Brain pericyte (primary cell): ENCODE measurements at regions not wholly inside any gene's neighbourhood (a gene's known extent, or its start where the extent isn't known, plus 50 kb on each side); places are given as distances from the start of the nearest gene placed in this dataset.

Source experiments
- DNase-seq: peaks from one replicate; pipeline ENCODE4 v3.0.0-alpha.2; 2012; ENCODE audit warnings: low read depth, low spot score

DNA sequence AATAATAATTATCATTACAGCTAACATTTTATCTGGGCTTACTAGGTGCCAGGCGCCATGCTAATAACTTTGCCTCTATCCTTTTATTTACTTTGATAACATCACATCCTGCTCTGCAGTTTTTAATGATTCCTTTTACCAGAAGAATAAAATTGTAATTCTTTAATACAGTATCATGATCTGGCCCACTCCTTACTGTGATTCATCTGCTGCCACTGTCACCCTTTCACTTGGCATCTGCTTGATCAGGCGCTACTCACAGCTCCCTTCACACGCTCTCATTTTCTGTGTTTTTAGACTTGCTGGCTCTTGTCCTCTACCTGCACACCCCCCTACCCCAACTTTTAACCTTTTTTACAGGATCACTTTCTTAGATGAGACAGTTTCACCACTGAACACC is 167.5 kb downstream of the NTMT2 start:
- DNase-seq = no peak

DNA sequence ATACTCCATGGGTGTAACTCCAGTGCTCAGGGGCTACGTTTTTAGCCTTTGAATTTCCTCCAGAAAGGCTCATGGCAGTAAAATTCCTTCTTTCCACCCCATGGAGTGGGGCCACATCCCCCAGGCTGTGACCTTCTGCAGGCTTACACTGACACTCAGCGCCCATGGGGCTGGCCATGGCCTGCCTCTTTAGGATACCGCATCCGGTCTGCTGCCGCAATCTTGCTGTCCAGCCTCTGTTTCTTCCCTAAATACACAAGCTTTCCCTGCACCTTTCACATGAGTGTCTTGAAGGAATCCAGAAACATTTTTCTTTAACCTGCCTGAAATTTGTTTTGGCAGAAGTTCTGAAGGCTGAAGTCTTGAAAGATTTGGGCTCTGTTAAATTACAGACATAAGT is 170.5 kb downstream of the NTMT2 start:
- no peak for DNase-seq

DNA sequence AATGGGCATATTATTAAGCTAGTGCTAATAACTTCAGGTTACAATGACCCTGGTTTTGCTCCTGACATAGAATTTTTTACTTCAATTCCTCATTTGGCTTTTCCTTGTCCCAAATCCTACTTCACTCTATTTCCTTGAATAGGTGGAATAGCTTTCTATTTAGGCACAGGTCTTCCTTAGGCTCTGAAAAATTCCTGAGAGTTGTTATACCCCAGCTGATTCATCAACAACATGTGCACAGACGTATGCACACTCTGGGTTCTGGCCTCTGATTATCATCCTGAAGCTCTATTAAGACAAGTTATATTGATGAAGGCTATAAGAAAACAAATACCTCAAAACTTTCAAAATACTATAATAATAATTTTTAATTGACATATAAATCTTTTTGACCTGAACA is 172.4 kb downstream of the NTMT2 start:
- no peak for DNase-seq

DNA sequence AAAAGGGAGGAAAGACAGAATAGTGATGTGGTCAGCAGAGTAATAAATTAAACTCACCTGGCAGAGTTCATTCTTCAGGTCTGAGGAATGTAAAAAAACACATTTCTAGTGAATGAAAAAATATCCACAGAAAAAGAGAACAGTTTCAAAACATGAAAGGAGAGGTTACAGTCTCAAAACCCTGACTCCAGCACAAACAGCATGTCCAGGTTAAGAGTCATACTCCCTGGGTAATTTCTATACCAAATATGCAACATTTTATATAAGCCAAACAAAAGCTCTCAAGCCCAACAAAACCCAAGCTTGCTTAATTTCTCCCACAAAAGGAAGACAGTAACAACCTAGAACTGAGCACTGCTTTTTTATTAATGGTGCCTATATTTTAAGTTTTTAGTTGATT is 173.0 kb downstream of the NTMT2 start:
- no peak for DNase-seq

DNA sequence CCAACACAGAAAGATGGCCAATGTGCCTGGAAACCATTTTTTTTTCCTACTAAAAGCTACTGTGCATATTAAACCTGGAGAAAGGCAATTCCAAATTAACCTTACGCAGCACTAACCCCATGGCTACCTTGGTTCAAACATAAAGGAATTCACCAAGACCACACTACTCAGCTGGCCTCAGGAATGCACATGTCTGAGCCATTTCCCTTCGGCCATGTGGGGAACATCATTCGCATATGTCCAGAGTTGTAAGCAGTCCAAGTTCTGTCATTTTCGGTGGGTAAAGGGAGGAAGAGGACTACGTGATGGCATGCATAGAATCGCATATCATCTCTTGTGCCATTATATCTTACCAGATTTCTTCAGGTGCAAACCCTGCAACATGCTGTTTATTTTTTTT is 175.4 kb downstream of the NTMT2 start:
- no peak for DNase-seq

DNA sequence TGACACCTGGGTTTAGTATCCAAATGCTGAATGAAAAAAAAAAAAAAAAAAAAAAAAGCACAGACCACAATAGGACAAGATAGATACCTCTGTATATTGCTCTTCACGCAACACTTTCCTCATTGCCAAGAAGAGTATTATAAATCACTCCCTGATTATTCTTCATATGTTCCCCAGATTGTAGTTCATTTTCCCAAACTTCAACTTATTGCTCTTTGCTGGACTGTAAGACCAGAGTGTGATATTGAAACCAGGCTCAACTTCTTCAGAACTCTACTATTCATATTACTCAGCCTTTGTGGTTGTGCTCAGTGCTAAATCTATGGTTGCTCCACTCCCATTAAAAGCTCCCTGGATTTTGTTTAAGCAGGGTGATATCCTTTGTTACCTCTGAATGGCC is 180.4 kb downstream of the NTMT2 start:
- no peak for DNase-seq

DNA sequence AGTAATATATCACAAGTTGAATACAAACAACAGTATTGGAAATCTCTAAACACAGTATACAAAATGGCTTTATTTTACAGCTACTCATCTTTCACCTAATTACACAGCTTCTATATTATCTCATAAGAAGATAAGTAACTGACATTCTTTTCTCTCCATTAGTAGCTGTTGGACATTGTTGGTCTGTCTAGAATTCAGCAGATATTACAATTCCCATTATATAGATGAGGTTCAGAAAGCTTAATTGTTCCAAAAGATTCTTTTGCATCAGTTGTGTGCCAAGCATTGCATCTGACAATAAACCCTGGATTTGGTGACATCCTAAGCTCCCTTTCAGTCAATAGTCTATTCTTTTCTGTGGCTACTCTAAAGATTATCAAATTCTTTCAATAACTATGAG is 187.0 kb downstream of the NTMT2 start:
- no peak for DNase-seq

DNA sequence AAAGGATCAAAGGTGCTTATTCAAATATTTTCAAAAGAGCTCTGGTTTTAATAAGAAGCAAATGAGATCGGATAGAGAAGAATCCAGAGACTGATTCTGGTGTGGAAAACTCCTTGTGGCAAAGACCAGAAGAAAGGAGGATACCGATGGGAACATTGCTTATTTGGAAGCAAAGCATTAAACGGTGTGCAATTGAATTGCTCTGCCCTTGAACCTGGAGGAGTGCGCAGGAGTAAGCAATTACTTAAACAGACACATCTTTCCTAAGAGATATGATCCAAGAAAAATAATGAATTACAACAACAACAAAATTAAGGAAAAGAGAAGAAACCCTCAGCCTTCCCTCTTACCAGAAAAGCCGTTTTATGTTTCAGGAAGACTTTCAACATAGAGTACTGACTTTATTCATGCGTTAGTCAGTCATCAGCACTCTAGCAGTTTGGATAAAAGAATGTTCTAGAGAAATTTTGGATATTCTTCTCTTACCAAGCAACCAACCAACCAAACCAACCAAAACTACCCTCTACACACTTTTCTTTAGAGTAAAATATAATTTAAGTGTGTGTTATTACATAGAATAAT is 191.7 kb downstream of the NTMT2 start:
- DNase-seq = no peak

DNA sequence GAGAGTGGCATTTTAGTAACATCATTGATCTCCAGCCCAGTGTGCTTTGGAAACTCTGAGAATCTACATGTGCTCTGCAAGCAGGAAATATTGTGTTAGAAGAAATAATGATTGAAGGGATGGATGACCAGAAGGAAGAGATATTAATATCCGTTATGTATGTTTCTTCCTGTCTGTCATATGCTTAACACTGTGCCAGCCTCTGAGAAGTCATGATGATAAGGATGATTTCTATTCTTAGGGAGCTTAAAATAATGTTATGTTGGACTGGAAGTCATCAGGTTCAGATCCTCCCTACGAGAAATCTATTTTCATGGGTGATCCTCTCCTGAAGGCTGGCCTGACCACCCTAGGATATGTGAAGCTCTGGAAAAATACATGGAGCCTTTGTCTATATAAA is 192.4 kb upstream of the GORAB start:
- no peak for DNase-seq

DNA sequence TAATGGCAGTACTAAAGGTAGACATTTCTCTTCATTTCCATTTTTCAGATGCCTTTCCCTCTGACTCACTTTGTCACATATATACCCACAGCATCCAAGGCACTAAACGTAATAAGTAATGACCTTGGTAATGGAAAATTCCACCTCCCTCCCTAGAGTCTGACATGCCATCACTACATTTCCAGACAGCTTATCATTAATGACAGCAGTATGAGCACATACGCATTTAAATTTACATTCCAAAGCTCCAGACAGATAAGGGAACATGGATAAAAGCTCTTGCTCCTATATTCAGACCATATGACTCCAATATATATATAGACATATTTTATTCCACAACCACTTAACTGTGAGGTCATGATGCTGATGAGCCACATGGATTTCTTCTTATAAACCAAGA is 191.7 kb upstream of the GORAB start:
- no peak for DNase-seq

DNA sequence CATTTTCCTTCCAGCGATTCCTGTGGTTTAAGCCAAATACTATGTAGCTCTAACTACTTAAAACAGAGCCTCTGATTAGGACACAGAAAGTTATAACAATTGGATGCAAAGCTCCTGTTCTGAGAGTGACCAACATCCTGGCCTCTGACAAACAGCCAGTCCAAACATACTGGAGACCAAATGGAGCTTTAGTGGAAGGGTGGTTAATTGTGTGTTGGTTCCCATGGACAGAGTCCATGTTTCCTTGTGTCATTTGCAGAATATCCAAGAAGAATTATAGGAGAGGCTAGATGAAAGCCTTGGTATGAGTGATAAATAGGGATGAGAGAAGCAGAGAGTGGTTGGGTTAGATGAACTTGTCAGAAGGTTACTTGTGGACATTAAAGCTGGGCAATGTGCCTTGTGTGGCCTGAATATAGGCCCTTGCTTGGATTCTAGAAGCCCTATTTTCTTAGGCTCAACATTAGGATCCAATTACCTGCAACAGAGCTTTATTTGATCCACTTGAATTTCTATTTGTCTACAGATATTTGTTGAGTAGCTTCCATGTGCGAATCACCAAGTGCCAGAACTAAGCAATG is 180.5 kb upstream of the GORAB start:
- DNase-seq = no peak

DNA sequence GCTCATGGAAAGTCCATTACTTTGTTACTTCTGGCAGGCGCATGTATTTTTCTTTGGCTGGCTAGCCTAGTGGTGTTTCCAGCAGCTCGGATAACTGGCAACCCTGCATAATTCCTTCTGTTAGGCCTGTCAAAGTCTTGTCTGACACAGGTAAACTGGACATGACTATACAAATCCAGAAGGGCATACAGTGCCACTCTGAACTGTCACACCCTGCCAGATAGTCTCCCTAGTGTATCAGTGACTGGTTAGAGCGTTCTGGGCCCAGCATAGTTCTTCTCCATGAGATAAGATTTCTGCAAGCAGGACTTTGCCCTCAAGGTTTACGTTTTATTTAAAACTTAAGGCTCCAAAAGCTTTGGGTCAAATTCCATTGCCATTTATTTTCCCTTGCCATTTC is 177.7 kb upstream of the GORAB start:
- no peak for DNase-seq

DNA sequence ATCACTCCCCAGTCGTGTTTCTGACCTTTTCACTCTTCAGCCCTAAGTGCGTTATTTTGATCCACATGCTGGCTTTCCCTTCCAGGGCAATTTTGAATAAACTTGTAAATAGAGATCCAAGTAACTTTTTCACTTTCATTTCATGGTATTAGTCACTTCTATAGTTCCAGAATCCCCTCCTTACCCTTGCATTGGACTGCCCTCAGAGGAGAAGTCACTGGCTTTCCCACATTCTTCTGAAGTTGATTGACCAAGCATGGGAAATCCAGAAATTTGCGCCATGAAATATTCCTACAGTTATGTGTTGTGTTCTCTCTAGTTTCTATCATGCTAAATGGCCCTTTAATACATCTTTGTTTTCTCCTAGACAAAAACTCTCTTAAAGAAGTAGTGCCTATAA is 177.3 kb upstream of the GORAB start:
- DNase-seq = no peak

DNA sequence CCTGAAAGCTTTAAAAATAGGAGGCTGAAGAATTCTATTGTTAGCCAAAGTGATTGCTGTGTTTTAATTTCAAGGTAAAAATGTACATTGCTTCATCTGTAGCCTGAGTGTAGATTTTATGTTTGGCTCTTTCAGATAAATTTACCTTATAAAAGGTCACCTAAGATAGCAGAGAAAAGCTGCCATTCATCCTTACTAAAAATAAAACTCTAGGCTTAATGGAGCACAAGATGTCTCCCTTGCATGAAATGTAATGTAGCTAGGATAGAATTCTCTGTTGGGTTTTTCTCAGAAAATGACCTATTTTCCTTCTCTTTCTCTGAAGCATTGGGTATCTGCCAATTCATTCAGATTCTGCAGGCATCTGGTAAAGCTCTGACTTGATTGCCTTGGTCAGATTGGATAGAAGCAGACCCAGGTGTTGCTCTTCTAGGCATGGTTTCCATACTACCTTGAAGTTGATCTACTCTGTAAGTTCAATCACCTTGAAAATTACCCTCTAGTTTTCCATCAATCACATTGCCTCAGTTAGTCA is 176.6 kb upstream of the GORAB start:
- DNase-seq = no peak

DNA sequence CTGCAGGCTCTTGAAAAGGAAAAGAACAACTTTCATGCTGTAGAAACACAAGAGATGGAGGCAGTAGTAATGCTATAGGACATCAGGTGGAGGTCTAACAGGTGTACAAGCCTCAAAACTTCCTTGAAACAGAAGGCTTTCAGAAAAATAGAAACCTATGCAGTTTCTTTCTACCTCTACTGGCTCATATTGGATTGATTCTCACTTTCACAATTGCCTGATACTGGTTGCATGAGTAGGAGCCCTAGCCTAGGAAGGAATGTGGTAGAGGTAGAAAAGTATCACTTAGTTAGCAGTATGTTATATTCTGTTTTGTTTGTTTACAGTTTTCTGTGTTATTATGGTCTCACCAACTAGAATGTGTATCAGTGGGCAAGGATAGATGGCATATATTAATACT is 175.4 kb upstream of the GORAB start:
- DNase-seq = no peak

DNA sequence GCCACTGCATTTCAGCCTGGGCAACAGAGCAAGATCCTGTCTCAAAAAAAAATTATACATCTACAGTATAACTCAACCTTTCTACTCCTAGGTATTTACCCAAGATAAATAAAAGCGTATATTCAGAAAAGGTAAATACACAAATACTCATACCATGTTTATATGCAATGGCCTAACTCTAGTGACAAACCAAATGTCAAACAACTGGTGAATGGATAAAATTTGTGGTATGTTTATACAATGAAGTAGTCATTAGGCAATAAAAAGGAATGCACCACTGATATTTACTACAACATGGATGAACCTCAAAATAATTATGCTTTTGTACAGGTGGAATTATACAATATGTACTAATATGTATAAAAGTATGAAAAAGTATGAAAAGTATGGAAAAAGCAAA is 174.2 kb upstream of the GORAB start:
- no peak for DNase-seq

DNA sequence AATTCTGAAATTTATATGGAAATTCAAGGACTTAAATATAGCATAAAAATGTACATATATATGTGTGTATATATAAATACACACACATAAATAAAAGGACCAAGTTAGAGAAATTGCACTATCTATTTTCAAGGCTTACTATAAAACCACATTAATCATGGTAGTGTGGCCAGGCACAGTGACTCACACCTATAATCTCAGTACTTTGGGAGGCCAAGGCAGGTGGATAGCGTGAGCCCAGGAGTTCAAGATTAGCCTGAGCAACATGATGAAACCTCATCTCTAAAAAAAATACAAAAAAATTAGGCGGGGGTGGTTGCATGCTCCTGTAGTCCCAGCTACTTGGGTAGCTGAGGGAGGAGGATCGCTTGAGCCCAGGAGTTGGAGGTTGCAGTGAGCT is 171.4 kb upstream of the GORAB start:
- DNase-seq = no peak

DNA sequence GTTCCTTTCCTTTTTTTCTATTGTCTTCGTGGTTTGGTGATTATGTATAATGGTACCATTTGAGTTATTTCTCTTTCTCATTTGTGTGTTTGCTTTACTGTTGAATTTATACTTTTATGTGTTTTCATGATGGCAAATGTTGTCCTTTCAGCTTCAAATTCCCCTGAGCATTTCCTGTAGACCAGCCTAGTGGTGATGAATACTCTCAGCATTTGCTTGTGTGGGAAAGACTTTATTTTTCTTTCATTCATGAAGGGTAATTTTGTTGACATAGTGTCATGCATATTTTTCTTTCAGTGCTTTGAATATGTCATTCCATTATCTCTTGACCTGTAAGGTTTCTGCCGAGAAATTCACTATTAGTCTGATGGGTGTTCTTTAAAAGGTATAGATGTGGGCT is 166.6 kb upstream of the GORAB start:
- no peak for DNase-seq

DNA sequence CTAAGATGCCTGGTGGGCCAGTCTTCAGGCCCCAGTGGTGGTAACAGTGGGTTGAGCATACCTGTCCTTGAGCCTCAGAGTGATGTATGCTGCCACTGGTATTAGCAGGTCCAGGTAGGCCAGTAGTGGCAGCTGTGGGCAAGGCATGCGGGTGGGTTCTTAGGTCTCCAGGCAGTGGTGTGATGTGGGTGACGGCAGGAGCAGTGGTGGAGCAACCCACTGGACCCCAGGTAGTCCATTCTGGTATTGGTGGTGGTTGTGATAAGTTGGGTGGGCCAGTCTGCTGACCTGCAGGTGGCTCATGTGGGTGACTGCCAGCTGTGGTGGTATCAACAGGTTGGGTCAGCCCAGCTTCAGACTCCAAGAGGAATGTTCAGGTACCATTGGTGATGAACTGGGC is 165.0 kb upstream of the GORAB start:
- no peak for DNase-seq

DNA sequence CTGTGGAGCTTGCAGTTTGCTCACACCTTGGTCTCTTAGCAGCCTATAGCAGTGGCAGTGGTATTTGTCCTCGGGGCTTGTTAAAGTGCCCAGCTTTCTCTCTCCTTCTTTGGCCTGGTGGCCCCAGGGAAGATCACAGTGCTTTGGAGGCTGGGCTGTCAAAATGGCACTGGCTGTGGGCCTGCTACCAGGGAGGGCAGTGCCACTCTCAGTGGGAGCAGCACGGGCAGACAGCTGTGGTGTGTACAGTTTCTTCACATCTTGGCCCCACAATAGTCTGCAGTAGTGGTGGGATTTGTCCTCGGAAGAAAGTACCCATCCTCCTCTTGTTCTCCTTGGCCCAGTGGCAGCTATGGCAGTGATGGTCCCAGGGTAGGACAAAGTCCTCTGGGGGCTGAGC is 164.4 kb upstream of the GORAB start:
- DNase-seq = no peak

DNA sequence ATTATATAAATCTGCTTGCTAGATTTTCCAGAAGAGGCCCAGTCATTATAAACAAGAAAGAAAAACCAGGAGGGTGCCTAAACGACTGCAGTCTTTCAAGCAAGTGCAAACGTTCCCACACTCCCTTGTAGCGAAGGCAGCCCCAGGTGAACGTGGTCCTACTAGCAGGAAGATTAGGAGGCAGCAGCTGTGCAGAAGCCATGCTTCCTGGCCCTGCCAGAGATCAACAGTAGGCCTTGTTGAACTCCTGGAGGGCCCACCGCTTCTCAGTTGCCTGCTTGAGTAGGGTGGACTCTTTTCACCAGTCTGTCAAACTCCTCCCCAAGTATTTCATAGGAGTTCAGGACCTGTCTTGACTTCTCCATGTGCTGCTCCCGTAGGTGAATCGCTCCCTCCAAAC is 163.0 kb upstream of the GORAB start:
- no peak for DNase-seq

DNA sequence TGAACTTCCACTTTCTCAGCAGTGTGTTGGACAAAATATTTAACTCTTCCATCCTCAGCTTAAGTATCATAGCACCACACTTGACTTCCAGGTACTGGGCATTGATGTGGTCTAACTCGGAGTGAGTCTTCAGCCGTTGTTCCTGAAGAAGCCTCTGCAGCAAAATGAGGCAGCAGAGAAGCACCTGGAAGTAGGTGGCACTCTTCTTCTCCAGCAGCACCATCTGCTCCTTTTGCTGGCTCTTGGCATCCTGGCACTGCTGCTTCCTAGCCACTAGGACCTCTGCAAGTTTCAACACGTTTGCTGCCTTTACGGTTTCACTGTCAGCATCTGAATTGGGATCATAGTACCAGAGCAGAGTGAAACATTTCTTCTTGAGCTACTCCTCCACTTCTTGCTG is 162.5 kb upstream of the GORAB start:
- DNase-seq = no peak

DNA sequence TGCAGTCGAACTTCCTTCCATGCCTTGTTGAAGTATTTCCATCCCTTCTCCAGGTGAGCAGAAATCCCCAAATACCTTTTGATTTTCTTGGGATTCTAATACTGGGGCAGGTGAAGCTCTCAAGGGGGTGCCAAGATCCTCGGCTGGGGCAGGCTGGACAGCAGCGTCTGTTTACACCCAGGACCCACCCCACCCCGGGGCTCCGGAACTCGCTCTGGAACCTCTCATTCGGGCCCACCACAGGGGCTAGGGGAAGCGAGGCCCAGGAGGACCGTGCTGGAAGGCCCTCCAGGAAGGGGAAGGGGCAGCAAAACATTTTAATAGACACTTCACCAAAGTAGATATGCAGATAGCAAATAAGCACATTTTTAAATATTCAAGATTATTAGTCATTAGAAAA is 161.9 kb upstream of the GORAB start:
- no peak for DNase-seq

DNA sequence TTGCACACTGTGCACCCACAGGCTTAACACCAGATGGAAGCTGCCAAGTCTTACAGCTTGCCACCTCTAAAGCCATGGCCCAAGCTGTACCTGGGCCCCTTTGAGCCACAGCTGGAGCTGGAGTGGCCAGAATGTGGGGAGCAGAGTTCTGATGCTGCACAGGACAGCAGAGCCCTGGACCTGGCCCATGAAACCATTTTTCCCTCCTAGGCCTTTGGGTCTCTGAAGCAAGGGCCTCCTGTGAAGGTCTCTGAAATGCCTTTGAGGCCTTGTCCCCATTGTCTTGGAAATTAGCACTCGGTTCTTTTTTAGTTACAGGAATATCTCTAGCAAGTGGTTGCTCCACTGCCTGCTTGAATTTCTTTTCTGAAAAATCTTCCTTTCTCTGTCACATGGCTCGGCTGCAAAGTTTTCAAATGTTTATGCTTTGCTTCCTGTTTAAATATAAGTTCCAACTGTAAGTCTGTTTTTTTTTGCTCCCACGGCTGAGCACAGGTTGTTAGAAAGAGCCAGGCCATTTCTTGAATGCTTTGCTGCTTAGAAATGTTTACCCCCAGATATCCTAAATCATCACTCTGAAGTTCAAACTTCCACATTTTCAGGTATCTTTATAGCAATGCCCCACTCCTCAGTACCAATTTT is 156.8 kb upstream of the GORAB start:
- no peak for DNase-seq
